DMS 273 treated with DMSO at 0.1 percent for 48 hours (cell line): ENCODE measurements at regions not wholly inside any gene's neighbourhood (a gene's known extent, or its start where the extent isn't known, plus 50 kb on each side); places are given as distances from the start of the nearest gene placed in this dataset.
"Not testable (repeated sequence)": the region's sequence is repeated elsewhere in the genome, so short reads cannot be mapped to it uniquely, and the experiment has no call there.

ENCODE experiments used
- DNase-seq: peaks from one replicate; lab custom pipeline; 2025; lab: John Stamatoyannopoulos, UW

DNA sequence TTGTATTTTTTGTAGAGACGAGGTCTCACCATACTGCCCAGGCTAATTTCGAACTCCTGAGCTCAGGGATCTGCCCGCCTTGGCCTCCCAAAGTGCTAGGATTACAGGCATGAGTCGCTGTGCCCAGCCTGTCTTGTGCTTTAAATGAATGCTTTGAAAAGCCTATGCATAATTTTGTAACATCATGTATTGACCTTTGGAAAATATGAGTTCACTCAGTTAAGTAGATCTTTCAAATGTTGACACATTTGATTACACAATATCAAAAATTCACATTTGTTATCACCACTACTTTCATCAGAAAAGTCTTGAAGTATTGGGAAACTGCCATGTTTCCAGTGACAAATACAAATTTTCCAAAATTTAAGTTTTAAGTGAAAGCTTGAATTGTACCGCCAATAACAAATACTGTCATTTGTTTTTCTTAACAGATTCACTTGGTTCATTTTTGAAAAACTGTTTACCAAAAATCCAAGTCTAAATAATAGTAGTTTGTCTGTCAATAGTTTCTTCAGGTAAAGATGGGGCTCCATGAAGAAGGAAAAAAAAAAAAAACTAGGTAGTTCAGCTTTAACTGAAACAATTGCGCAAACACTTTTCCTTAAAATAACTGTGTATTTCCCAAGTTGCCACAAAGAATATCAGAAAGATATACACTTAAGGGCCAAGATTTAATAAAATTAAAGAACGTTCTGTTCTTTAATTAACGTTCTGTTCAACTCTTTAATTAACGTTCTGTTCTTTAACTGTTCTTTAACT is 233.2 kb upstream of the NR5A2 start:
- no peak for DNase-seq

DNA sequence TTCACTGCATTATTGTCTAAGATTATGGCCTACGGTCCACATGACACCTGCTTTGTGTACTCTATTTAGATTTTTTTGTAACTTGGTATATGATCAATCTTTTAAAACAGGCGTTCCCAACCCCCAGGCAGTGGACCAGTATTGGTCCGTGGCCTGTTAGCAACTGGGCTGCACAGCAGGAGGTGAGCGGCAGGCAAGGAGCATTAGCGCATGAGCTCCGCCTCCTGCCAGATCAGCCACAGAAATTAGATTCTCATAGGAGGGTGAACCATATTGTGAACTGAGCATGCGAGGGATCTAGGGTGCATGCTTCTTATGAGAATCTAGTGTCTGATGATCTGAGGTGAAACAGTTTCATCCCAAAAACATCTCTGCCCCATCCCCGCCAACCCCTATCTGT is 228.4 kb upstream of the NR5A2 start:
- DNase-seq: no peak

DNA sequence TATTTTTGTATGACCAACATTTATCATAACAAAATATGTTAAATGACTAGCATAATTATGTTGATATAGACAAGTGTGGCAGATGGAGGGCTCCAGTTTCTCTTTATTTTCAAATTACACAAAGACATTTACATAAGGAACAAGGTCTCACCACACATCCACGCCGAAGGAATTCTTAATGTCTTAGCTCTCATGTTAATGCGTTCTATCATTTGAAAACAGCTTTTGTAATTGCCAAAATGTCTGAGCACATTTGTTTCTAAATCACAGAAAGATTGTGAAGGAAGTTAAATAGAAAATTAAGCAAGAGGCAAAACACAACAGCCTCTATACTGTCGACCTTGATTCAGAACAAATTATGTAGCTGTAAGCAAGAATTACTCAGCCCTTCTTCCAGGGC is 223.0 kb upstream of the NR5A2 start:
- DNase-seq: no peak

DNA sequence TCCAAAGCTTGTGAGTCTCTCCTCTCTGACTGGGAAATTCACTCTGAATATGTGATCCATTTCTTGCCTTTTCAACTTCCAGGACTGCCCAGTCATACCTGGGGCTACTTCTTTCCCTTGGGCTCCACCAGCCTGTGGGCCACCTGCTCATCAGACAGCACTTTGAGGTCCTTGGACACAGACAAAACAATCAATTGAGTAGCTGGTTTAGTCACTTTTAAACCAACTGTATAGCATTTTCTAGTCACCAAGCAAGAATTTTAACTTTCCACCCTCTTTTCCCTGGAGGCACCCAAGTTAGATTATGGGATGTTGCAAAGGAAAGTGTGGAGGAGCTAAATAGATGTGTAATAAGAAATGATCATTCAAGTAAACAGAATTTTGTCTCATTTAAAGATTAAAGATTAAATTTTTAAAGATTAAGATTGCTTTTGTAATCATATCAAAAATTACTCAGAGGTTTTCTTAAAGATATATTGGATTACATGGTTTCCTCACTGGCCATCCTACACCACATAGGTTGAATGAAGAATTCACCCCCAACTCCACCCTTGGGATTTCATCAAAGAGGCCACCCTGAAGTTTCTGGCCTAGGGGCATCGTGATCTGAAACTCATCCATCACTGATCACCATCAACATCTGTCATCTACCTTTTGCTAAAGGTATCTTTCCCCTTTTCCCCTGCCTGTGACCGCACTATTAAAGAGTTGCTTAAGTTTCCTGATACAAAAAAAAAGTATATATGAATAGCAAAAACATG is 219.2 kb upstream of the NR5A2 start:
- DNase-seq: no peak

DNA sequence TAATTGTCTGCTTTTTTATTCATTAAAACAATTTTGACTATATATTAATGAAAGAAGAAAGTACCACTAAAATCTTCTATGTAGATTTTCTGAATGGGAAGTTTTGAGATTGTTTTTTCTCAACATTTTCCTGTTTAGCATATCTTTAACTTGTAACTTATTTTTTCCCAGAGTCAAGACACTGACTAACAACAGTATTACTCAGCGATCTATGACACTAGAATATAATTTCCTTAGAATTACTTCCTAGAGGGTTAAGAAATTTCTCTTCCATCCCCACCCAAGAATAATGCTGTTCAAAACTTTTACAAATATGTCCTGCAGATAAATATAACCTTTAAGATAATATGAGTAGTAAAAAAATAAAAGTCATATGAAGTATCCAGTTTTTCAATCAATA is 218.2 kb upstream of the NR5A2 start:
- DNase-seq: no peak

DNA sequence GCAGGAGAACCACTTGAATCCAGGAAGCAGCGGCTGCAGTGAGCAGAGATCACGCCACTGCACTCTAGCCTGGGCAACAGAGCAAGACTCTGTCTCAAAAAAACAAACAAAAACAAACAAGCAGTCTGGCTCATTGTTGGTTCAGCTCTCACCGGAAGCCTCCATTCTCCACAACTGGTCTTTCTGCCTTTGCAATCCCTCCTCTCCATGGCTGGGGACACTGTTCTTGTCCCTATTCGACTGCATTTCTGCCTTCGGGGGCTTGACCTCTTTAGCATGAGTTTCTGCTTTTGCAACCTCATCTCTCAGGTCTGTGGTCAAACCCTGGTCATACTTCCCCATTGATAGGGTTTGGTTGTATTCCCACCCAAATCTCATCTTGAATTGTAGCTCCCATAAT is 216.3 kb upstream of the NR5A2 start:
- no peak for DNase-seq

DNA sequence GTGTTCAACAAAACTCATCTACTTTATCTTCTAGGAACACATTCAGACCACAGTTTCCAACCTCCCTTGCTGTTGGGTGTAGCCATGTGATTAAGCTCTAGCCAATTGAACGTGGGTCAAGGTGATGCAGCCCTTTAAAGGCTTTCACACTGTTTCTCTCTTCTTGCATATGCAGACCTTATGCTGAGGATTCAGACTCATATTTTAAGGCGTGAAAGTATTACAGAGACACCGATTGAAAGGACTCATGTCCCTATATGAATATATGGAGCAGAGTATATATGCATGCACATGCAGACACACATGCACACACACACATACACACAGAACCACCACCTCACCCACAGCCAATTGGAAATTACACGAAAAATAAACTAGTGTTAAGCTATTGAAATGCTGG is 214.3 kb upstream of the NR5A2 start:
- no peak for DNase-seq

DNA sequence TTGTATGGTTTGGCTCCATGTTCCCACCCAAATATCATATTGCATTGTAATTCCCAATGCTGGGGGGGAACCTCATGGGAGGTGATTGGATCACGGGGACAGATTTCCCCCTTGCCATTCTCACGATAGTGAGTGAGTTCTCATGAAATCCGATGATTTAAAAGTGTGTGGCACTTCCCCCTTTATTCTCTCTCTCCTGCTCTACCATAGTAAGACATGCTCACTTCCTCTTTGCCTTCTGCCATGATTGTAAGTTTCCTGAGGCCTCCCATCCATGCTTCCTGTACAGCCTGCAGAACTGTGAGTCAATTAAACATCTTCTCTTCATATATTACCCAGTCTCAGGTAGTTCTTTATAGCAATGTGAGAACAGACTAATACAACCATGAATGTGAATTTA is 211.6 kb upstream of the NR5A2 start:
- no peak for DNase-seq

DNA sequence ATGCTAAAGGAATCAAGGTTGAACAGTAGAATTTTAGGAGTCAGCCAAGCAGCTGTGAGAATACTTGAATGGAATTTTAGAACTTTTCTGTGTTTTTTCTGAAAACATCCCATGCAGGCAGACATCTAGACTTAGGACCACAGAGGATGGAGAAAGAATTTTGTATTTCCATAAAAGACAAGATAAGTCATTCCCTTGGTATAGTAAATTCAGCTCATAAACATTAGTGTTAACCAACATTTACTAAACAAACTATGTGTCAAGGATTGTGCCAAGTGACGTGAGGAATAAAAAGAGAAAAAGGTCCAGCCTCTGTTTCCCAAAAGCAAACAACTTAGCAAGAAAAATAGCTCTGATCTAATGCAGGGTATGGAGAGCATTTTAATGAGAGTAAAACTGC is 210.2 kb upstream of the NR5A2 start:
- DNase-seq: no peak

DNA sequence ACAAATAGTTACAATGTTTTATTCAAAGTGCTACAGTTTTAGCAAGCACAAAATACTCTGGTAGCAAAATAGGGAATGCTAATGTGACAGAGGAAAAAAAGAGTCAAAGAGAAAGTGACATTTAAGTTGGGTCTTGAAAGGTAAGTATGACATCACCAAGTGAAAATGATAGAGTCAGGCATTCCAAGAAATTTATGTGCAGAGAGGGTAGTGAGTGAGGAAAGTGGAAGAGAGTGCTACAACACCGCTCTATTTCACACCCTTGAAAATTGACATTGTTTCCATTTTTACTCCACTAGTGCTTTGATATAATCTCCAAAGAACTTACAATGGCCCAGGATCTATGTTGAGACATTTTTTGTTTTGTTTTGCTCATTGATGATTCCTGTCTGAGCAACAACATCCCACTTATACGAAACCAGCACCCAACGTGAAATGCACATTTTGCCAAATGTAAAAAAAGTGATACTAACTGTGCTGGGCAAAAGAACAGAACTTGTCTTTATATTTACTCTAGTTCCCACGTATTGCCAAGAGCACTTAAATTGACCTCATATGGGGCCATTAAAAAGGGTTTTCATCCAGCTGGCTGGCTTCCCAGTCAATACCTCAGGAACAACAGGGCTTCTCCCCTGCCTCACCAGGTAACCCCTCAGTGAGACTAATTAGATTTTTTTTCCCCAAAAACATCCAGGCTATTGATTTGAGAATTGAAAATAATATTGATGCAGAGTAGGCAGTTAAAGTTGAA is 206.3 kb upstream of the NR5A2 start:
- DNase-seq: no peak

DNA sequence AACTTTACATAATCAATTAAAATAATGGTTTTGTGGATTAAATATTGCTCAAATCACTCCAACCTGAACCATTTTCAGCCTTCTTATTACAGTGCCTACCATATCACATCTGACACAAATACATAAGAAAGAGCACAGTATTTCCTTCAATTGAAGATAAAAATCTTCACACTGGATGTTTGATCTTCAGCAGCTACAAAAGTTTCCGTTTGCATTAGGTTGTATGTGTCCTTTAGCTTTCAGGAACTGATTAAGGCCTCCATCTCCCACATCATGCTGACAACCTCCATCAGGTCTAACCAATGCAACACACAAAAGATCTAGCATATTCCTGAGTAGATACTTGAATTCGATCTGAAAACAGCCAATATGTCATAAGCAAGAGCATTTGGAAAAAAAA is 195.1 kb upstream of the NR5A2 start:
- no peak for DNase-seq

DNA sequence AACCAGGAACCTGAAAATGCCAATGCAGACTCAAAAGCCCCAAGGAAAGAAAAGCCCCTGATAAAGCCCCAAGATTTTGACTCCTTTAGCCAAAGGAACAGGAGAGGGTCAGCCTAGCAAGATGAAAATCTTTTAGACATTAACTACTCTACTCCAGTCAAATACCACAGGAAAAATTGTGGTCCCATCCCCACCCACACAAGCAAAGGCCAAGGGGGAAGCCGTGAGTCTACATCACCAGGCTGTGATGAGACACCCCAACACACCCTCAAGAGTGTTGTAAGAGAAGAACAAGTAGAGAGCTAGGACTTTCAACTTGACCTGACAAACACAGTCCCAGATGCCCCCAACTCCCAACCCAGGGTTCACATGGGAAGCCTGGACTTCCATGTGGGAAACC is 192.8 kb upstream of the NR5A2 start:
- DNase-seq: no peak

DNA sequence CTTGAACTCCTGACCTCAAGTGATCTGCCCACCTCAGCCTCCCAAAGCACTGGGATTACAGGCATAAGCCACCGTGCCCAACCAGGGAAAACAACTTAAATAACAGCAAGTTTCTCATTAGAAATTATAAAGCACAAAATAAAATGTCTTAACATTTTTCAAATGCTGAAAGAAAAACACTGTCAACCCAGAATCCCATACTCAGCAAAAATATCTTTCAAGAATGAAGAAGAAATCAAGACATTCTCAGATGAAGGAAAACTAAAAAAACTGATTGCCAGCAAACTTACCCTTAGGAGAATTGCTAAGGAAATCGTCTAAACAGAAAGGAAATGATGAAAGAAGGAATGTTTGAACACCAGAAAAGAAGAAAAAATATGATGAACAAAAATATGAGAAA is 191.1 kb upstream of the NR5A2 start:
- DNase-seq: no peak

DNA sequence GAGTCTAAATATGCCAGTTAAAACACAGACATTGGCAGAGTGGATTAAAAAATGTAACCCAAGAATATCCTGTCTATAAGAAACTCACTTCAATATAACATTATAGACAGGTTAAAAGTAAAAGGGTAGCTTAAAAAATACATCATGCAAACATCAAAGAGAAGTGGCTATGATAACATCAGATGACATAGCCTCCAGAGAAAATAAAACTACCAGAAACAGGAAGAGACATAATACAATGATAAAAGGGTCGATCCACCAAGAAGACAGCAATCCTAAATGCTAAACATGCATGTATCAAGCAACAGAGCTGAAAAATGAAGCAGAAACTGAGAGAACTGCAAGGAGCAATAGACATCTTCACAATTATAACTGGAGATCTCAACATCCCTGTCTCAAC is 190.2 kb upstream of the NR5A2 start:
- no peak for DNase-seq

DNA sequence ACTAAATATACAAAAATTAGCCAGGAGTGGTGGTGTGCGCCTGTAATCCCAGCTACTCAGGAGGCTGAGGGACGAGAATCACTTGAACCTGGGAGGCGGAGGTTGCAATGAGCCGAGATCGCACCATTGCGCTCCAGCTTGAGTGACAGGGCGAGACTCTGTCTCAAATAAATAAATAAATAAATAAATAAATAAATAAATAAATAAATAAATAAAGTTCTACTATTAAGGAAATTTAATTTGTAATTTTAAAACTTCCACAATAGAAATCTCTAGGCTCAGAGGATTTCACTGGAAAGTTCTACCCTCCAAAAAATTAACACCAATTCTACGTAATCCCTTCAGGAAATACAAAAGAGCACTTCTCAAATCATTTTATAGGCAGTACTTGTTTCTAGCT is 187.9 kb upstream of the NR5A2 start:
- DNase-seq: not testable (repeated sequence)

DNA sequence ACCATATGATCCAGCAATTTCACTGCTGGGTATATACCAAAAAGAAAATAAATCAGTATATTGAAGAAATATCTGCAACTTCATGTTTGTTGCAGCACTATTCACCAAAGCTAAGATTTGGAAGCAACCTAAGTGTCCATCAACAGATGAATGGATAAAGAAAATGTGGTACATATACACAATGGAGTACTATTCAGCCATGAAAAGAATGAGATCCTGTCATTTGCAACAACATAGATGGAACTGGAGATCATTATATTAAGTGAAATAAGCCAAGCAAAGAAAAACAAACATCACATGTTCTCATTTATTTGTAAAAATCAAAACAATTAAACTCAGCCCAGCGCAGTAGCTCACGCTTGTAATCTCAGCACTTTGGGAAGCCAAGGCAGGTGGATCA is 184.4 kb upstream of the NR5A2 start:
- DNase-seq: not testable (repeated sequence)

DNA sequence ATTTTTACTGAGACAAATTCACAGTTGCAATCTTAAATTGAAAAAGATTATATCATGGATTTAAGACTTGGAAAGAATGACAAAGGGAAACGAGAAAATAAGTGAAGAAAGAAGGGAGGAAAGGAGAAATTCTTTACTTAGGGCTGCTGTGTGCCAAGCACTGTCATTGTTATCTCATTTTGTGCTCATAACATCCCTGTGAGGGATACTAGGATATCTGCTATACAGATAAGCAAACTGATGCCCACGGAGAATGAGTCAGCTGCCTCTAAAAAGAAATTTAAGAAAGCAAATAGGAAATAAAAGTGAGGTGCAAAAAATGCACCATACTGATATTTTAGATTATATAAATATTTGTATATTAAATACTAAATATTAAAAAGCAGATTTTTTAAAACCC is 183.6 kb upstream of the NR5A2 start:
- DNase-seq: no peak

DNA sequence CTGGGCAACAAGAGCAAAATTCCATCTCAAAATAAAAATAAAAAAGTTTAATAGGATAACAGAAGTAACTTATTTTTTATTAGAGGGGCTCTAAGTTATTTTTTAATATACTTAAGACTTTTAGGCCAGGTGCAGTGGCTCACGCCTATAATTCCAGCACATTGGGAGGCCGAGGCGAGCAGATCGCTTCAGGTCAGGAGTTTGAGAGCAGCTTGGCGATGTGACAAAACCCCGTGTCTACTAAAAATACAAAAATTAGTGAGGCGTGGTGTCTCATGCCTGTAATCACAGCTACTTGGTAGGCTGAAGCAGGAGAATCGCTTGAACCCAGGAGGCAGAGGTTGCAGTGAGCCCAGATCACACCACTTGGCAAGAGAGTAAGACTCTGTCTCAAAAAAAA is 180.5 kb upstream of the NR5A2 start:
- no peak for DNase-seq

DNA sequence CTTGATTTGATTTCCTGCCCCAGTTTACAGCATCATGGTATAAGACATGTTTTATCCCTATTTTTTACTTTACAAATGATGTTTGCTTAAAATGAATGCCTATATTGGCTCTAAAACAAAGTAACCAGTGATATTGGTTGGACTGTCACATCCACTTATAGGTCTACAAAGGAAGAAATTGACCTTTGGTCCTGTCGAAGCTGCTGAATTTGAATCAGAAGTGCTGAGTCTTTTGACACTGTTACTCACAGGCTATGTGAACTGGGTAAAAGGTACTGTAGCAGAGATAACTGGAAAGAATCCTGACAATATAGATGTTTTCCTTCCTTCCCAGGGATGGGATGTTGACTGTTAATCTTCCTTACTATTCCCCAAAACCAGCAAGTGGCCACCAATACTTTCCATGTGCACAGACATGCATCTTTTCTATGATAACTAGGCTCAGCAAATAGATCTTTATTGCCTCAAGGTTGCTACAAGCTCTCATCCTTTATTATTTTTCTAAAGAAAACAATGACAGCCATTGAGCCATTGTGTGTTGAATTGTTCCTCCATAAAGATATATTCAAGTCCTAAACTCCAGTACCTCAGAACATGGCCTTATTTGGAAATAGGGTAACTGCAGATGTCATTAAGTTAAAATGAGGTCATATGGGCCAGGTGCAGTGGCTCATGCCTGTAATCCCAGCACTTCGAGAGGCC is 175.9 kb upstream of the NR5A2 start:
- DNase-seq: no peak

DNA sequence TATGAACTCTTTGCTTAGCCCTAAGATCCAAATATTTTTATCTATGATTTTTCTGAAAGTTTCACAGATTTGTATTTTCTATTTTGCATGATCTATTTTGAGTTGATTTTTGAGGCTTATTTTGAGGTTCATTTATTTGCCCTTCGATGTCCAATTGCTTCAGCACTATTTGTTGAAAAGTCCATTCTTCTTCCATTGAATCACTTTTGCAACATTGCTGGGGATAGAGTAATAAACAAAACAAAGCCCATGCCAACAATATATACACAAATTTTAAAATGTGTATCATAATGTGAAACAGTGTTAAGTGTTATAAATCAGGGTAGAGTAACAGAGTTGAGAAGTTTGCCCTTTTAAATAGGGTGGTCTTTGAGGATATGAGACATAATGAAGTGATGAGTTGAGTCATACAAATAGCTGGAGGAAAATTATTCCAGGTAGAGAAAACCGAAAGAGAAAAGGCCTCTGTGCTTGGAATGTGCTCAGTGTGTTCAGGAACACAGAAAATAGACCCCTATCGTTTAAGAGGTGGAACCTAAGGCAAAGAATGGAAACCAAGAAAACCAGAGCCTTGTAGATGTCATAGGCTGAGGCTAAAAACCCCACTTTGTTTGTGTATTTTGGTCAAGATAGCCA is 172.7 kb upstream of the NR5A2 start:
- DNase-seq: no peak

DNA sequence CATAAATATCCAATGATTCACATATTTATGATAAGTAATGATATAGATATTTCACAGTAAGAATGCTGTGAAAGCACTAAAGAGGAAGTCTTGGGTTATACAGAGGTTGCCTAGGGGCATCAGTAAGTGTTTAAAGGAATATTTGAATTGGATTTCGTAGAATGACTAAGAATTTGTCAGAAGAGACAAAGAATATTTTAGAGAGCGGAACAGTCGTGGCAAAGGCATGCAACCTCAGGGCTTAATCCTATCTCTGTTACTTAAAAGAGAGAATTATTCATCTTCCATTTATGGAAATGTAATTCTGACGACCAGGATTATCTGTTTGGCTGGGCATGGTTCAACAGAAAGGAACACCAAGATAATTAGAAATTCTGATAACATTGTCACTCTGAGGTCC is 171.9 kb upstream of the NR5A2 start:
- DNase-seq: no peak

DNA sequence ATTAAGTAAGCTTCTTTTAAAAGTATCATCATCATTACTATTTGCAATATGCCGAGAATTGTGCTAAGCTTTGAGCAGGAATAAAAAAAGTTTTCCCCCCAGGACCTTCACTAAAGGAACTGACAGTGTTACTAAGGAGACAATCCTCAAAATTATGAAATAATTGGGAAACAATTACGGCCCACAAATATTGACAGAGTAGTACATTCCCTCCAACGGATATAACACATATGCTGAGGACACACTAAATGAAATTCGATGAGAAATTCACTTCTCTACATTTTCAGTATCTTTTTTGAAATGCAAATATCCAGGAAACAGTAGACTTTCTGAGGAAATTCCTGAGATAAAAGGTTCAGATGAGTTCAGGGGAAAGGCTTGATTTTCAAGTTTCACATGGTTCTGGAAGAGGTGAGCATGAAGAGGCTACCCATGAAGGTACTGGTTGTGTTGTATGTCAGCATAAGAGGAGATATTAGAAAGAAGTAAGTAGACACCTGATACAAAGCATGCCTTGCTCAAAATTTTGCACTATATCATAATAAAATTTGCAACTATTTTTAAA is 171.2 kb upstream of the NR5A2 start:
- no peak for DNase-seq
